ENCODE measurements at regions not wholly inside any gene's neighbourhood (a gene's known extent, or its start where the extent isn't known, plus 50 kb on each side); places are given as distances from the start of the nearest gene placed in this dataset.

GRCh38 chr6:147131532-147132128, 72.6 kb upstream of the STXBP5 start:
- Mint-ChIP-seq H3K4me3 (no peak overlapping the region), H3K36me3 (no peaks in the 10 kb centered on the region), H3K27ac (no peak overlapping the region), H3K4me1 (peaks cover 7% of the 10 kb centered on the region), H3K27me3 (ENCODE audit: low read depth in 3 of 3) (peaks cover 0 to 2% (median 2%) of the 10 kb centered on the region in 3 donors), H3K9me3 (no peaks in the 10 kb centered on the region)
- no peak overlapping the region for H3K9ac ChIP-seq (ENCODE audit: insufficient read depth, low read length, poor library complexity, severe bottlenecking)
- DNase-seq = peak in 2 of 3 donors; percentile 12 to 13
- no peak overlapping the region for H2AFZ ChIP-seq (ENCODE audit: insufficient read depth, low read depth, low read length, poor library complexity, severe bottlenecking)
- intact Hi-C loops (cut with micrococcal nuclease) = no loop called here
- H3K4me2 ChIP-seq (replicated peaks; ENCODE audit: extremely low read depth, low read length, poor library complexity, severe bottlenecking) = no peak overlapping the region
- H3K79me2 ChIP-seq (ENCODE audit: insufficient read depth, low read length) = no peaks in the 10 kb centered on the region
- H3K9me3 ChIP-seq (replicated peaks in 1 of 2; ENCODE audit: control insufficient read depth in 1 of 2, insufficient read depth in 1 of 2, low read length in 2 of 2) = no peaks in the 10 kb centered on the region
- no peaks in the 10 kb centered on the region for H4K20me1 ChIP-seq (ENCODE audit: insufficient read depth, low read length)
- TF ChIP-seq CTCF (IDR thresholded peaks at IDR 0.05) = no peak
- no peaks in the 10 kb centered on the region for H3K4me1 ChIP-seq (ENCODE audit: control insufficient read depth in 1 of 2, insufficient read depth in 2 of 2, low read length in 2 of 2)
- no peaks in the 10 kb centered on the region for H3K27me3 ChIP-seq (ENCODE audit: control insufficient read depth in 2 of 2, insufficient read depth in 2 of 2, low read length in 2 of 2)
- no peak overlapping the region for H3K4me3 ChIP-seq (replicated peaks in 1 of 3; ENCODE audit: low read depth in 2 of 3, low read length in 3 of 3)
- no peak overlapping the region for H3K27ac ChIP-seq (ENCODE audit: low read depth in 1 of 2, low read length in 2 of 2)
- H3K36me3 ChIP-seq (replicated peaks in 1 of 2; ENCODE audit: control insufficient read depth in 1 of 2, insufficient read depth in 2 of 2, low read length in 2 of 2) = no peaks in the 10 kb centered on the region

GRCh38 chr6:147132889-147133288, 71.3 kb upstream of the STXBP5 start:
- H3K4me1 Mint-ChIP-seq = peaks cover 7% of the 10 kb centered on the region
- Histone ChIP-seq H4K20me1 (ENCODE audit: insufficient read depth, low read length) (no peaks in the 10 kb centered on the region), H3K27me3 (ENCODE audit: control insufficient read depth in 2 of 2, insufficient read depth in 2 of 2, low read length in 2 of 2) (no peaks in the 10 kb centered on the region), H3K4me3 (replicated peaks in 1 of 3; ENCODE audit: low read depth in 2 of 3, low read length in 3 of 3) (no peak overlapping the region), H3K4me2 (replicated peaks; ENCODE audit: extremely low read depth, low read length, poor library complexity, severe bottlenecking) (no peak overlapping the region), H3K36me3 (replicated peaks in 1 of 2; ENCODE audit: control insufficient read depth in 1 of 2, insufficient read depth in 2 of 2, low read length in 2 of 2) (no peaks in the 10 kb centered on the region), H3K9me3 (replicated peaks in 1 of 2; ENCODE audit: control insufficient read depth in 1 of 2, insufficient read depth in 1 of 2, low read length in 2 of 2) (no peaks in the 10 kb centered on the region), H3K79me2 (ENCODE audit: insufficient read depth, low read length) (no peaks in the 10 kb centered on the region), H2AFZ (ENCODE audit: insufficient read depth, low read depth, low read length, poor library complexity, severe bottlenecking) (no peak overlapping the region), H3K9ac (ENCODE audit: insufficient read depth, low read length, poor library complexity, severe bottlenecking) (no peak overlapping the region), H3K4me1 (ENCODE audit: control insufficient read depth in 1 of 2, insufficient read depth in 2 of 2, low read length in 2 of 2) (no peaks in the 10 kb centered on the region), H3K27ac (ENCODE audit: low read depth in 1 of 2, low read length in 2 of 2) (no peak overlapping the region)
- peaks cover 0 to 2% (median 0%) of the 10 kb centered on the region in 7 donors for H3K9me3 Mint-ChIP-seq
- no peak for DNase-seq
- H3K27ac Mint-ChIP-seq = no peak overlapping the region
- no peak for TF ChIP-seq CTCF (IDR thresholded peaks at IDR 0.05)
- 80% methylated on average over 1 of the region's 3 CpGs for WGBS (ENCODE audit: insufficient coverage)
- H3K4me3 Mint-ChIP-seq = no peak overlapping the region
- intact Hi-C loops (cut with micrococcal nuclease) = no loop called here
- no peaks in the 10 kb centered on the region for H3K36me3 Mint-ChIP-seq
- peaks cover 1 to 2% (median 2%) of the 10 kb centered on the region in 3 donors for H3K27me3 Mint-ChIP-seq (ENCODE audit: low read depth in 3 of 3)
